ENCODE measurements at regions not wholly inside any gene's neighbourhood (a gene's known extent, or its start where the extent isn't known, plus 50 kb on each side); places are given as distances from the start of the nearest gene placed in this dataset.
"Not testable (repeated sequence)": the region's sequence is repeated elsewhere in the genome, so short reads cannot be mapped to it uniquely, and the experiment has no call there.

DNA sequence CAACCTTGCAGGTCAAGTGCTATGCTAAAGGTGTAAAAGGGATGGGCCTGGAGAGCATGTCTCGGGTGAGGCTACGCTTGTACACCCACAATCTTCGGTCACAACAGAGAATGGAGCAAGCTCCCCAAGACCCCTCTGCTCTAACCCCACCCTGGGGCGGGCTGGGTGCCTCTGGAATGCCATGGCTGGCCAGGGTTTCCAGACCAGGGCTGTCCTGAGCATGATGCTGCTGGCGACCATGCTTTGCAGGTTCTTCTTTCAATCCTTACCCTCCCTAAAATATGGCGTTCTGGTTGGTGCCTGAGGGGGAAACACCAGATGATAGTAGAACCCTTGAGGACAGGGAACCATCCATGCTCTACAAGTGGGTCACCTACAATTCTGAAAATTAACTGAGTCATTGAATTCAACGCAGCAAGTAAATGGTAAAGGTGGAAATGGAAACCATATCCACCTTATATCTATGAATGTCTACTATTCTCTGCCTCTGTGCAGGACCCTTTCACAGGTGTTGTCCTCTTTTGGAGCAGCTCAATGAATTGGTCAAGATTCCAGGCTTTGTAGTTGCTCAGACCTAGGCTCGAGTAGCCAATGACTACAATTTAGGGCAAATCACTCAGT lies 111.6 kb upstream of the EGLN3 start:
- no peak for DNase-seq (ENCODE audit: low read depth)

DNA sequence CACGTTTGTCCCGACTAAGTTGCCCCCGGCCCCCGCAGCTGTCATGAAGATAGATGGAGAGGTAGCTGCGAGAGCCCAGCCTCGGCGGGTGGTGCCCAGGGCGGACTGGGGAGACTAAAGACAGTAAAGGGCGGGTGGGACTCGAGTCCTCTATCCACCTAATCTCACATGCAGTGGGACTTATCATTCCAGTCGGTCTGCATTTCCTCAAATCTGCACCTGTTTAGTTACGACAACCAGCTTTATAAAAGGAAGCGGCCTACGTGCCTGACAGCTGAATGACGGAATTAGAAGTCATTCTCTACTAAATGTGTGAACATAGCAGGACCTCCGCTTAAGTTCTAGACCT lies 109.8 kb upstream of the EGLN3 start:
- no peak for DNase-seq (ENCODE audit: low read depth)

DNA sequence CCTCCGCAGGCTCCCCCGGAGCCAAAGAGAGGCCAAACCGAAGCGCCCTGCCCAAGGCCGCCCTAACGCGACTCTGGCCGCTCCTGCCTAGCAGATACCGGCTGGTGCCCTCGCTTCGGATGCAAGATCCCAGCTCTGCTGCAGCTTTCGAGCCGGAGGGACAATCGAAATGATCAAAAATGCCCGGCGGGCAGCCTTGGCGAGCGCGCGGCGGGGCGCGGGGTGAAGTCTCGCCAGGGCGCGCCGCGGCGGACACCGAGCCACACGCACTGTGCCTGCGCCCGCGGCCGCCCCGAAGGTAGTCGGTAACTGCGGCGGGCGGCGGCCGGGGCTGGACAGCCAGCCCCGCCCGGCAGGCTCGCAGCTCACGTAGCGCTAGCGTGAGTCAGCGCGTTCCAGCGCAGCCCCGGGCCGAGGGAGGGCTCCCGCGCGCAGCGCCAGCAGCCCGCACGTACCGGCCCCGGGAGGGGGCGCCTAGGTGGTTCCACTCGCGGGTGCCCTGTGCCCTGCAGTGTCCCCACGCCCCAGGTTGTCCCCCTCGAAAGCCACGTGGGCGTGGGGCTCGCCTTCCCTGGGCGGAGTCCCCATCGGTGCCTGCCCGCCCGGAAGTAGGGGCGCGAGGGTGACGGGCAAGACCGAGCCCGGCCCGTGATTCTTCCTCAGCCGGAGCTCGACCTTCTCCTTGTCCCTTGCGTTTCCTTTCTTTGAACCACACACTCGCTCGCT lies 109.2 kb upstream of the EGLN3 start:
- DNase-seq (ENCODE audit: low read depth): peak; percentile 23

- DNase-seq (ENCODE audit: low read depth): no peak
Measured at GRCh38 chr14:34059037-34059924, 108.4 kb upstream of the EGLN3 start.

GRCh38 chr14:34058510-34058909 lies 107.6 kb upstream of the EGLN3 start:
- no peak for DNase-seq (ENCODE audit: low read depth)

DNA sequence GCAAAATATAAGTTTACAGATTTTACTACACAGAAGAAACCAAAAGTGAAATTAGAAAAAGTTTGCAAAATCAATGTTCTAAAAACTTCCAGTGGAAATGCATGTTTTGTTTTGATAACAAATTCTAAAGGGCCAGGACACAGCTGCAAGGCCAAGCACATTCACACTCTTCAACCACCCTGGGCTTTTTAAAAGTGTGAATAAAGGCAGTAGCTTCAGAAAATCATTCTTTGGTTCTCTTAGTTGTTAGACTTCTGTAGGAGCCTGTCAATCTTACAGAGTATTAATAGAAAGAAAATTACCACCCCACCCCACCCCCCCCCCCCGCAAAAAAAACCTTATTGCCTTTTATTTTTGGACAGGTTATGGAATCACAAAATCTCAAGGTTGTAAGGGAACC lies 105.2 kb upstream of the EGLN3 start:
- DNase-seq (ENCODE audit: low read depth): no peak

DNA sequence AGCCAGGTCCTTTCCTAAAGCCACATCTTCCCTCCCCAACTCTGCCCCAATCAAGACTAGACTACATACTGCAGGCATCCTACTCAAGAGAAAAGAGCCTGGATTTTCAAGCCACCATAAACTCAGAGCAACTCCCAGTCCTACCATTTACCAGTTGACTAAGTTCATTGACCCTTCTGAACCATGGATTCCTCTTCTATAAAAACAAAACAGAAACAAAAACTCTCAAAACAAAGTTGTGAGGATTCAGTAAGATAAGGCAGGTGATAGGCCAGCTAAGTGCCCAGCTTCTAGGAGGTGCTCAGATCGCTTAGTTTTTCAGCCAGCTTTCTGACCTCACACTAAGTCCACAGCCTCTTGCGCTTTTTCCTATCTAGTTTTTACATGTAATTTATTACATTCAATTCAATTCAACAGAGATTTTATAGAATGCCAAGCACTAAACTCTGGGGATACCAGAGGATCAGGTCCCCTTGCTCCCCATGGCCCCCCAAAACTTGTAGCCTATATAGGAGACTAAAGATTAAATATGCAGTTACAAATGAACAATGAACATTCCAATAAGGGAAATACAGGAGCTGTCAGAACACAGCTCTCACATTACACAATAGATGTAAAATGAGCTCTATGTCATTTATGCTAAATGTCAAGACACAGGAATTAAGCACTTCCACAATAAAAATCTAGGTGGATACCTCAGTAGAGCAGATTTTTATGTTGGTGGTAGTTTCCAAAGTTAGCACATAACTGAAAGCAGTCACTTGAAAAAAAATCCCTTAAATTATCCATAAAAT lies 104.5 kb upstream of the EGLN3 start:
- no peak for DNase-seq (ENCODE audit: low read depth)

GRCh38 chr14:34053666-34054065 lies 102.8 kb upstream of the EGLN3 start:
- no peak for DNase-seq (ENCODE audit: low read depth)

- DNase-seq (ENCODE audit: low read depth): no peak
Measured at GRCh38 chr14:34052658-34053014, 101.8 kb upstream of the EGLN3 start.

GRCh38 chr14:34051966-34052657 lies 101.2 kb upstream of the EGLN3 start:
- DNase-seq (ENCODE audit: low read depth): no peak

DNA sequence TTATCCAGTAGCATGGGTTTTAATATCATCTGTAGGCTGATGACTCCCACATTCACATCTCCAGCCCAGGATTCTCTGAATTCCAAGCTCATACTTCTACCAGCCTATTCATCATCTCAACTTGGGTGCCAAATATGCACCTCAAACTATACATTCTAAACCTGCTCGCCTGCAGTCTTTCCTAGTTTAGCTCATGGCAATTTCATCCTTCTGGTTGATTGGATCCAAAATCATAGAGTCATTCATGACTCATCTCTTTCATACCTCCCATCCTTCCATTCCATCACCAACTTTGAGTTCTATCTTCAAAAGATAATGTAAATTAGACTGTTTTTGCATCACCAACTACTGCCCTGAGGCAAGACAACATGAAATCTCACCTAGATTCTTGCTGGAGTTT lies 99.7 kb upstream of the EGLN3 start:
- no peak for DNase-seq (ENCODE audit: low read depth)

- no peak for DNase-seq (ENCODE audit: low read depth)
Measured at GRCh38 chr14:34049790-34050189, 98.9 kb upstream of the EGLN3 start.

DNA sequence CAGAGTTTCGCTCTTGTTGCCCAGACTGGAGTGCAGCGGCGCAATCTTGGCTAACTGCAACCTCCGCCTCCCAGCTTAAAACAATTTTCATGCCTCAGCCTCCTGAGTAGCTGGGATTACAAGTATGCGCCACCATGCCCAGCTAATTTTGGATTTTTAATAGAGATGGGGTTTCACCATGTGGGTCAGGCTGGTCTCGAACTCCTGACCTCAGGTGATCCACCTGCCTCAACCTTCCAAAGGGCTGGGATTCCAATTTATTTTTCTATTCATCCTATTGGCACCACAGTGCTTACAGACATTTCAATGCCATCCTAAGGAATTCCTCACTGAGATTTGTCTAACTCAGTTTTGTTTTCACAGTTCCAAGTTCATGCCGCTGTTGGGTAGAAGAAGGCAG lies 98.3 kb upstream of the EGLN3 start:
- DNase-seq (ENCODE audit: low read depth): not testable (repeated sequence)

GRCh38 chr14:34046799-34047520 lies 96.1 kb upstream of the EGLN3 start:
- no peak for DNase-seq (ENCODE audit: low read depth)

GRCh38 chr14:34044666-34045306 lies 93.9 kb upstream of the EGLN3 start:
- DNase-seq (ENCODE audit: low read depth): no peak

DNA sequence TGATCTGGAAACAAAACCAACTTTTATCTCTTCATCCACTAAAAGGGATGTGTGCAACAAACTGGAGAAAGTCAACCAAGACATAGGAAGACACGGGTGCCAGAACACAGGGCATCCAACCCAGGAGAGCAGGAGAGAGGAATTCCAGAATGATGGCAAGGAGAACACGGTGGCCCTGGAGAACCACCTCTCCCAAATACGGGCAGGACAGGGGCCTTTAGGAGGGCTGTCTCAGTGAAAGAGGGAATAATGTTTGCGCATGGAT lies 93.4 kb upstream of the EGLN3 start:
- DNase-seq (ENCODE audit: low read depth): no peak

DNA sequence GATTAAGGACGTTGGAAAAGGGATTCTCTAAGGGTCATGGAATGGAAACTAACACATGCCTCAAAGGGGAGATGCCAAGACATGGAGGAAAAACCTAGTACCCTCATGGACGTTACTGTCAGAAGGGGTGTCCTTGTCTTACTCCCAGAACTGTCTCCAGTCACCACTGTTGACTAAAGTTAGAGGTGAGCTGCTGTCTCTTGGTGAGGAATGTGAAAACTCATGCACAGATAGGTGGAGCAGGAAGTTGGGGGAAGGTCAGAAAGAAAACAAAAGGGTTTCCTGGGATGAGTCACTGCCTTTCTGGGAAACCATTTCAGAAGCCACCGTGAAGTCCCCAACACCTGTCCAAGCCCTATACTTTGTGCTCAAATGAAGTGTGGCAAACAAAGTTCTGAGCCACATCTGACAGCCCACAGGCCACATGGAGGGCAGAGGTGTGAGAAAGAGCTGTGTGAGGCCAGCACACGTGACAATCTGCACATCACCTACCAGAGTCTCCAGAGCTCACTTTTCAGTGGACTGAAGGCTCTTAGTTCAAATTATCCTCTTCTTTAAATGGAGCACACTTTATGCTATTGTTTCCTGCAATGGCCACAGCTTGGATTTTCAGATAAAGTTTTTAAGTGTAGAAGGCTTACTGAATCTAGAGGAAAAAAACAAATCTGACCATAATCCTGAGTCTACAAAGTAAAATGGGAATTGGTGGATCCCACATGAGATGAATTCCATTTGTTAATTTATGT lies 92.9 kb upstream of the EGLN3 start:
- DNase-seq (ENCODE audit: low read depth): peak; percentile 8

- no peak for DNase-seq (ENCODE audit: low read depth)
Measured at GRCh38 chr14:34041220-34041619, 90.3 kb upstream of the EGLN3 start.

GRCh38 chr14:34040766-34041165 lies 89.9 kb upstream of the EGLN3 start:
- no peak for DNase-seq (ENCODE audit: low read depth)

GRCh38 chr14:34039428-34040047 lies 88.7 kb upstream of the EGLN3 start:
- DNase-seq (ENCODE audit: low read depth): no peak
